Memory B cell (primary cell): ENCODE measurements at regions not wholly inside any gene's neighbourhood (a gene's known extent, or its start where the extent isn't known, plus 50 kb on each side); places are given as distances from the start of the nearest gene placed in this dataset.

Experiments used
- ATAC-seq: fragments of 150-1000 bp; cut with Tn5 transposase; 2 replicates; pipeline ENCODE4 v1.10.0; 2021; ENCODE audit warnings: low read depth, mild to moderate bottlenecking, moderate library complexity
- DNase-seq, 2 donors: peaks; one replicate each; pipeline ENCODE4 v3.0.0; 2022; ENCODE audit warnings: low spot score in 2 of 2
- H3K27ac Mint-ChIP-seq: one replicate; pipeline ENCODE4 v1.8.0; 2022; ENCODE audit warnings: mild to moderate bottlenecking, moderate library complexity, mixed read lengths
- H3K27me3 Mint-ChIP-seq: one replicate; pipeline ENCODE4 v1.8.0; 2022; ENCODE audit warnings: mixed read lengths
- H3K36me3 Mint-ChIP-seq: one replicate; pipeline ENCODE4 v1.8.0; 2022; ENCODE audit warnings: mild to moderate bottlenecking, mixed read lengths
- H3K4me1 Mint-ChIP-seq: one replicate; pipeline ENCODE4 v1.8.0; 2022; ENCODE audit warnings: mixed read lengths
- H3K4me3 Mint-ChIP-seq: one replicate; pipeline ENCODE4 v1.8.0; 2022; ENCODE audit warnings: mild to moderate bottlenecking, moderate library complexity, mixed read lengths
- H3K9me3 Mint-ChIP-seq: one replicate; pipeline ENCODE4 v1.8.0; 2022; ENCODE audit warnings: mixed read lengths

- Mint-ChIP-seq H3K36me3 (no peaks in the 10 kb centered on the region), H3K27ac (no peak overlapping the region), H3K4me1 (no peaks in the 10 kb centered on the region), H3K9me3 (peaks cover 4% of the 10 kb centered on the region), H3K27me3 (no peaks in the 10 kb centered on the region), H3K4me3 (no peak overlapping the region)
- no peak for DNase-seq
- no peak for ATAC-seq
Measured at GRCh38 chr13:84393981-84394625, 511.8 kb upstream of the SLITRK1 start.

- no peaks in the 10 kb centered on the region for H3K4me1 Mint-ChIP-seq
- H3K4me3 Mint-ChIP-seq, result no peak overlapping the region
- DNase-seq (no peak), ATAC-seq (no peak)
- no peaks in the 10 kb centered on the region for H3K36me3 Mint-ChIP-seq
- H3K27ac Mint-ChIP-seq, result no peak overlapping the region
- no peaks in the 10 kb centered on the region for H3K27me3 Mint-ChIP-seq
- peaks cover 9% of the 10 kb centered on the region for H3K9me3 Mint-ChIP-seq
Measured at GRCh38 chr13:84380866-84381265, 498.6 kb upstream of the SLITRK1 start.

GRCh38 chr13:84377106-84377505 is 494.8 kb upstream of the SLITRK1 start:
- ATAC-seq, result no peak
- H3K36me3 Mint-ChIP-seq, result no peaks in the 10 kb centered on the region
- no peak for DNase-seq
- no peak overlapping the region for H3K4me3 Mint-ChIP-seq
- H3K4me1 Mint-ChIP-seq, result no peaks in the 10 kb centered on the region
- no peak overlapping the region for H3K27ac Mint-ChIP-seq
- peaks cover 4% of the 10 kb centered on the region for H3K9me3 Mint-ChIP-seq
- H3K27me3 Mint-ChIP-seq, result no peaks in the 10 kb centered on the region

- DNase-seq (no peak), ATAC-seq (no peak)
- Mint-ChIP-seq H3K27ac (no peak overlapping the region), H3K4me3 (no peak overlapping the region), H3K9me3 (no peaks in the 10 kb centered on the region), H3K36me3 (no peaks in the 10 kb centered on the region), H3K27me3 (no peaks in the 10 kb centered on the region), H3K4me1 (no peaks in the 10 kb centered on the region)
Measured at GRCh38 chr13:84366506-84366905, 484.2 kb upstream of the SLITRK1 start.

GRCh38 chr13:84362777-84363176 is 480.5 kb upstream of the SLITRK1 start:
- Mint-ChIP-seq H3K4me1 (no peaks in the 10 kb centered on the region), H3K27ac (no peak overlapping the region), H3K4me3 (no peak overlapping the region), H3K9me3 (peaks cover 2% of the 10 kb centered on the region), H3K36me3 (no peaks in the 10 kb centered on the region), H3K27me3 (no peaks in the 10 kb centered on the region)
- DNase-seq (no peak), ATAC-seq (no peak)

- H3K27ac Mint-ChIP-seq, result no peak overlapping the region
Measured at GRCh38 chr13:84360822-84361221, 478.5 kb upstream of the SLITRK1 start.

GRCh38 chr13:84358601-84359000 is 476.3 kb upstream of the SLITRK1 start:
- no peak for DNase-seq
- peaks cover 2% of the 10 kb centered on the region for H3K9me3 Mint-ChIP-seq
- ATAC-seq, result no peak
- no peak overlapping the region for H3K27ac Mint-ChIP-seq
- no peaks in the 10 kb centered on the region for H3K4me1 Mint-ChIP-seq
- H3K36me3 Mint-ChIP-seq, result no peaks in the 10 kb centered on the region
- no peak overlapping the region for H3K4me3 Mint-ChIP-seq
- H3K27me3 Mint-ChIP-seq, result no peaks in the 10 kb centered on the region

More at GRCh38 chr13:84360822-84361221, 478.5 kb upstream of the SLITRK1 start:
- no peak for ATAC-seq
- H3K4me3 Mint-ChIP-seq, result no peak overlapping the region
- peaks cover 2% of the 10 kb centered on the region for H3K9me3 Mint-ChIP-seq
- H3K36me3 Mint-ChIP-seq, result no peaks in the 10 kb centered on the region
- no peaks in the 10 kb centered on the region for H3K4me1 Mint-ChIP-seq
- no peaks in the 10 kb centered on the region for H3K27me3 Mint-ChIP-seq
- DNase-seq, result no peak

GRCh38 chr13:84352946-84353345 is 470.7 kb upstream of the SLITRK1 start:
- no peak overlapping the region for H3K27ac Mint-ChIP-seq
- H3K4me1 Mint-ChIP-seq, result no peaks in the 10 kb centered on the region
- ATAC-seq (no peak), DNase-seq (no peak)
- H3K9me3 Mint-ChIP-seq, result no peaks in the 10 kb centered on the region
- no peaks in the 10 kb centered on the region for H3K36me3 Mint-ChIP-seq
- no peak overlapping the region for H3K4me3 Mint-ChIP-seq
- no peaks in the 10 kb centered on the region for H3K27me3 Mint-ChIP-seq

GRCh38 chr13:84339456-84339855 is 457.2 kb upstream of the SLITRK1 start:
- DNase-seq, result no peak
- Mint-ChIP-seq H3K4me1 (no peaks in the 10 kb centered on the region), H3K36me3 (no peaks in the 10 kb centered on the region), H3K27me3 (no peaks in the 10 kb centered on the region), H3K9me3 (peaks cover 3% of the 10 kb centered on the region), H3K27ac (no peak overlapping the region), H3K4me3 (no peak overlapping the region)
- no peak for ATAC-seq

- no peaks in the 10 kb centered on the region for H3K27me3 Mint-ChIP-seq
- H3K9me3 Mint-ChIP-seq, result peaks cover 5% of the 10 kb centered on the region
- DNase-seq (no peak), ATAC-seq (no peak)
- no peak overlapping the region for H3K4me3 Mint-ChIP-seq
- H3K4me1 Mint-ChIP-seq, result no peaks in the 10 kb centered on the region
- H3K36me3 Mint-ChIP-seq, result no peaks in the 10 kb centered on the region
- no peak overlapping the region for H3K27ac Mint-ChIP-seq
Measured at GRCh38 chr13:84332346-84332745, 450.1 kb upstream of the SLITRK1 start.

GRCh38 chr13:84315527-84315926 is 433.3 kb upstream of the SLITRK1 start:
- DNase-seq, result no peak
- H3K27me3 Mint-ChIP-seq, result no peaks in the 10 kb centered on the region
- H3K27ac Mint-ChIP-seq, result no peak overlapping the region
- ATAC-seq, result no peak
- no peak overlapping the region for H3K4me3 Mint-ChIP-seq
- no peaks in the 10 kb centered on the region for H3K36me3 Mint-ChIP-seq
- H3K4me1 Mint-ChIP-seq, result no peaks in the 10 kb centered on the region
- H3K9me3 Mint-ChIP-seq, result peaks cover 2% of the 10 kb centered on the region

- Mint-ChIP-seq H3K27ac (no peak overlapping the region), H3K9me3 (peaks cover 1% of the 10 kb centered on the region), H3K4me3 (no peak overlapping the region), H3K27me3 (no peaks in the 10 kb centered on the region), H3K36me3 (no peaks in the 10 kb centered on the region), H3K4me1 (no peaks in the 10 kb centered on the region)
- ATAC-seq (no peak), DNase-seq (no peak)
Measured at GRCh38 chr13:84303035-84303434, 420.8 kb upstream of the SLITRK1 start.

GRCh38 chr13:84297251-84297650 is 415.0 kb upstream of the SLITRK1 start:
- no peak for ATAC-seq
- no peak for DNase-seq
- no peaks in the 10 kb centered on the region for H3K4me1 Mint-ChIP-seq
- no peaks in the 10 kb centered on the region for H3K9me3 Mint-ChIP-seq
- no peaks in the 10 kb centered on the region for H3K27me3 Mint-ChIP-seq
- no peak overlapping the region for H3K4me3 Mint-ChIP-seq
- no peaks in the 10 kb centered on the region for H3K36me3 Mint-ChIP-seq
- no peak overlapping the region for H3K27ac Mint-ChIP-seq

GRCh38 chr13:84296401-84296800 is 414.1 kb upstream of the SLITRK1 start:
- H3K27ac Mint-ChIP-seq, result no peak overlapping the region
- no peak overlapping the region for H3K4me3 Mint-ChIP-seq
- H3K9me3 Mint-ChIP-seq, result no peaks in the 10 kb centered on the region
- H3K36me3 Mint-ChIP-seq, result no peaks in the 10 kb centered on the region
- H3K4me1 Mint-ChIP-seq, result no peaks in the 10 kb centered on the region
- ATAC-seq (no peak), DNase-seq (no peak)
- H3K27me3 Mint-ChIP-seq, result no peaks in the 10 kb centered on the region

GRCh38 chr13:84294576-84294975 is 412.3 kb upstream of the SLITRK1 start:
- H3K27ac Mint-ChIP-seq, result no peak overlapping the region
- no peaks in the 10 kb centered on the region for H3K27me3 Mint-ChIP-seq
- no peak for DNase-seq
- no peak for ATAC-seq
- no peaks in the 10 kb centered on the region for H3K9me3 Mint-ChIP-seq
- H3K4me1 Mint-ChIP-seq, result no peaks in the 10 kb centered on the region
- no peaks in the 10 kb centered on the region for H3K36me3 Mint-ChIP-seq
- no peak overlapping the region for H3K4me3 Mint-ChIP-seq
